ENCODE measurements at regions not wholly inside any gene's neighbourhood (a gene's known extent, or its start where the extent isn't known, plus 50 kb on each side); places are given as distances from the start of the nearest gene placed in this dataset.

- no peak for ATAC-seq
- CTCF ChIA-PET, result no interaction called here
Observed at GRCh38 chr6:113744861-113745260, 112.3 kb upstream of the MARCKS start.

GRCh38 chr6:113750151-113750855 is 106.8 kb upstream of the MARCKS start:
- DNase-seq (ENCODE audit: low read depth in 1 of 2, low spot score in 1 of 2), result no peak
- no peak for TF ChIP-seq ESRRA (IDR thresholded peaks at IDR 0.05; ENCODE audit: borderline replicate concordance, low read length)
- no peak for TF ChIP-seq E2F6 (IDR thresholded peaks at IDR 0.05; ENCODE audit: borderline replicate concordance, low read depth)
- no peak for TF ChIP-seq MAX (IDR thresholded peaks at IDR 0.05)
- no peak for TF ChIP-seq POLR2AphosphoS2 (conservative IDR thresholded peaks at IDR 0.05; ENCODE audit: low read length)
- no peak for TF ChIP-seq SMC3 (IDR thresholded peaks at IDR 0.05)
- no peak for TF ChIP-seq ATOH8 (CRISPR knock-in tag; IDR thresholded peaks at IDR 0.05; ENCODE audit: low read depth)
- no peak overlapping the region for H3K4me2 ChIP-seq
- no peaks in the 10 kb centered on the region for H3K4me1 ChIP-seq
- POLR2A ChIA-PET, result no interaction called here
- 64% methylated on average over 1 of the region's 1 CpG for WGBS (ENCODE audit: missing lambda C conversion rate)
- no peak overlapping the region for H3K27ac ChIP-seq
- ATAC-seq, result no peak
- FAIRE-seq, result no peak
- no peaks in the 10 kb centered on the region for H3K9me3 ChIP-seq
- no peak overlapping the region for H3K4me3 ChIP-seq
- CTCF ChIA-PET, result no interaction called here

More at GRCh38 chr6:113744861-113745260, 112.3 kb upstream of the MARCKS start:
- FAIRE-seq, result no peak
- Histone ChIP-seq H3K27ac (no peak overlapping the region), H3K4me3 (no peak overlapping the region), H3K9me3 (no peaks in the 10 kb centered on the region), H3K4me2 (no peak overlapping the region), H3K4me1 (no peaks in the 10 kb centered on the region)
- 90% methylated on average over 3 of the region's 3 CpGs for WGBS (ENCODE audit: missing lambda C conversion rate)
- no peak for DNase-seq (ENCODE audit: low read depth in 1 of 2, low spot score in 1 of 2)
- POLR2A ChIA-PET, result no interaction called here
- TF ChIP-seq NPAS2 (CRISPR knock-in tag; IDR thresholded peaks at IDR 0.05; ENCODE audit: borderline replicate concordance), result no peak
- TF ChIP-seq PBX3 (IDR thresholded peaks at IDR 0.05), result no peak
- TF ChIP-seq SMC3 (IDR thresholded peaks at IDR 0.05), result no peak
- TF ChIP-seq USF2 (IDR thresholded peaks at IDR 0.05), result no peak

GRCh38 chr6:113754291-113754690 is 102.9 kb upstream of the MARCKS start:
- 0 out of 3 replicates have a peak, but pooled peaks cover 10% of the 10 kb centered on the region for H3K4me1 ChIP-seq
- ATAC-seq (no peak), DNase-seq (ENCODE audit: low read depth in 1 of 2, low spot score in 1 of 2) (no peak), FAIRE-seq (no peak)
- no peak overlapping the region for H3K4me3 ChIP-seq
- H3K27ac ChIP-seq, result no peak overlapping the region
- POLR2A ChIA-PET, result no interaction called here
- CTCF ChIA-PET, result no interaction called here
- no peak overlapping the region for H3K4me2 ChIP-seq
- TF ChIP-seq HMGXB4 (CRISPR knock-in tag; IDR thresholded peaks at IDR 0.05; ENCODE audit: borderline replicate concordance) (no peak), EHF (CRISPR knock-in tag; IDR thresholded peaks at IDR 0.05) (no peak), ZFP36 (IDR thresholded peaks at IDR 0.05; ENCODE audit: borderline replicate concordance, partially characterized antibody) (no peak), FOSL2 (IDR thresholded peaks at IDR 0.05) (no peak), FOSL2 (CRISPR knock-in tag; IDR thresholded peaks at IDR 0.05) (no peak), HDAC2 (IDR thresholded peaks at IDR 0.05) (no peak), BCL3 (IDR thresholded peaks at IDR 0.05) (no peak), TFCP2L1 (CRISPR knock-in tag; IDR thresholded peaks at IDR 0.05) (no peak)
- H3K9me3 ChIP-seq, result no peaks in the 10 kb centered on the region
- 67% methylated on average over 1 of the region's 1 CpG for WGBS (ENCODE audit: missing lambda C conversion rate)

All from A549 (cell line).